ENCODE measurements at regions not wholly inside any gene's neighbourhood (a gene's known extent, or its start where the extent isn't known, plus 50 kb on each side); places are given as distances from the start of the nearest gene placed in this dataset.

DNA sequence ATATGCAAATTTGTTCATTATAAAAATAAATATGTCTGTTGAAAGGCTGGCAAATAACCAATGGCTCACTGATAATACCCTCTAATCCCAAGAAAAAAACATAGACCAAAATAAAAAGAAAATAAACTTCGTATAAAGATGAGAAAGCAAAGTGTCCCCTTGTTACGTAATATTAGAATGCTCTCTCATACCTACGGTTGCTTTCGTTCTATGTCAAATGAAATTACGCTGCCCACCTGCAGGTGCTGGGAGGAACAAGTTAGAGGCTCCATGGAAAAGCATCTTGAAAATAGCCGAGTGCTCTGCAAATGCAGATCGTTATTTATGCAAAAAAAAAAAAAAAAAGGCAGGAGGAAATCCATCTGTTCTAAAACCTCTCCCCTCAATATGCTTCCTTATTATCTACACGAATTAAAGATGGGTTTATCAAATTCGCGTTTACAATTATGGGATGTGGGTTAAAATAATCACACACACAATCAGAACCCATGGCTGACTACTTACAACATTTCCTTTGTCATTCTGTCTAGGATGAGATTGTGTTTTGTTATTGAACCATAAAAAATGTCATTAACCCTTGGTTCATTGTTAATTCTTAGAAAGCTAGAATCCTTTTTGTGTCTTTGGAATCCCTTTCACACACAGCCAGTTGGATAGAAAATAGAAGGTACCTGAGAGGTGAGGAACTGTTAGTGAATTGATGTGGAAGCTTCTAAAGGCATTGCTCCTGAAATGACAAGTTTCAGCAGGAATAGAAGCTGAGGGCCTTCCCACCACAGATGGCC is 268.6 kb downstream of the SETD4 start:
- no peak overlapping the region for H3K27ac ChIP-seq (ENCODE audit: low read depth, low read length)
- 83 to 91% (median 84%) methylated on average over 10 of the region's 10 CpGs for WGBS, 3 donors

DNA sequence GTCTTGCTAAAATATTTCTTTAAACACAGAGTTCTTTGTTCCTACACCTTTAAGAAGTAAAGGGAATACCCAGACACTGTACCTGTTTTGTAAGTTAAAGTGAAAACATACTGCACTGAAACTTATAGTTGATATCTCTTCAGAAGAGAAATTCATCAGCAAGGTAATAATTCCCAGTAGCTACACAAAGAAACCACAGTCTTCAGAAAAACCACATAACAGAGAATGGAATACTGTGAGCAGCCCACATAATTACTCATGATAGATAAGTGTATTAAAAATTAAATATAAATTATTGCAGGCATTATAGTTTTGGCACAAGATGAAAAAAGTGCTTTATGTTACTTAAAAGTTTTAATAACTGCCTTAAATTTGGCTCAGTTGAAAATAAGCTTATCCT is 276.6 kb downstream of the SETD4 start:
- H3K27ac ChIP-seq (ENCODE audit: low read depth, low read length) = no peak overlapping the region

DNA sequence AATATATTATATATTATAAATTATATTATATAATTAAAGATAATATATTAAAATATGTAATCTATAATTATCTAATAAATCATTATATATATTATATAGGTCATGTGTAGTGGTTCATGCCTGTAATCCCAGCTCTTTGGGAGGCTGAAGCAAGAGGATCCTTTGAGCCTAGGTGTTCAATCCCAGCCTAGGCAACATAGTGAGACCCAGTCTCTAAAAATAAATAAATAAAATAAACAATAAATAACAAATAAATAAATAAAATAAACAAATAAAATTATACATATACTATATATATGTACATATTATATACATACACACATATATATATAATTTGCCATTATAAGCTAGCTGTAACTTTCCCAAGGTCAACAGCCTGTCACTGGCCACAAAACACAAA is 277.7 kb downstream of the SETD4 start:
- no peak overlapping the region for H3K27ac ChIP-seq (ENCODE audit: low read depth, low read length)

DNA sequence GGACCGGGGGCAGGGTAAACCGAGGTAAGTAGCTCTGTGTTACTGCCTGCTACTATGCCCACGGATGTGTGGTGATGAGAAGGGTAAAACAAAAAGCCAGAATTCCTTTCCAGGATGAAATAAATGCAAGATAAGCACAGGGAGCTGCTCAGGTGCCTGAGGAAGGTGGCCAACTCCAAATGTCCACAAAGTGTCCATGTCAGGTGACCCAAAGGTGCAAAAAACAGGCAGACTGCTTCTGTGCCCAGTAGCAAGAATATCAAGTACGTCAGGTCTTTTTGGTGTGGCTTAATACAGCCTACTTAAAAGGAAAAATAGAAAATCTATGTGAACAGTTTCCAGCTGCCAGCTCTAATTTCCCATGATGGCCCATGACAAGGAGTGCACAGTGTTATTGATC is 279.3 kb downstream of the SETD4 start:
- WGBS, 3 donors = 79 to 87% (median 83%) methylated on average over 4 of the region's 4 CpGs
- H3K27ac ChIP-seq (ENCODE audit: low read depth, low read length) = no peak overlapping the region

DNA sequence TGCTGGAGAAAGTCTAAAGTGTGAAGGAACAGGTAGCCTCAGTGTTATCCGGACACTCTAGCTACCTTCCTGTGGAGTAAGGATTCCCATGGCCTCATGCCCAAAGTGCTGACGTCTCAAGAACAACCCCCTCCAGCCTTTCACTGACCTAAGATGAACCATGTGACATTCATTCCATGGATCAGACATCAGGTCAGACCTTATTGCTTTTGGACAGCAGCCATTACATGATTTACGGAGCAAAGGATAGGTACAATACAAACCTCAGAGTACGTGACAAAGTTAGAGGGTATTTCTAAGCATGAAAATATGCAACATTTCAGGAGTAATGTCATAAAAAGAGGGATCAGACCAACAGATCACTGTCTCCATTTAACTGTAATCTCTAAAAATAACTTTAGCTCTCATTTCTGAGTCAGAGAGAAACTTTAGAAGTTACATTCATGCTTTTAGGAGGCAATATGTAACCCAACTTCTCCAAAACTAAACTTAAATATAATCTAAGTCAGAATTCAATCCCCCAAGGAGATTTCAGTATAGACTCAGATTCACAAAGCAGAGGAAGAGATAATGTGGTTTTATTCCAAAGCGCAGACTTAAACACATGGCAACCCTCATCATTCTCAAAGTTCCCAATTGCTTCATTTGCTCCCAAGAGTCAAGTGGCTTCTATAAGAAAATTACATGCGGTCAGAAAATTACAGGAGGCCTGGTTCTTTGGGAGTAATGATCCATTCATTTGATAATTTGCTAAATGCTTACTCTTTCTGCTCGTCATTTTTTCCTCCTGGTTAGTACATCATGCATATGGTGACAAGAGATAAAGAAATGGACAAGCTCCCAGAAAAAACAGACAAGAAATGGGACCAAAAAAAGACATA is 280.4 kb downstream of the SETD4 start:
- H3K27ac ChIP-seq (ENCODE audit: low read depth, low read length) = no peak overlapping the region
- WGBS, 3 donors = 45 to 69% (median 67%) methylated on average over 7 of the region's 7 CpGs

DNA sequence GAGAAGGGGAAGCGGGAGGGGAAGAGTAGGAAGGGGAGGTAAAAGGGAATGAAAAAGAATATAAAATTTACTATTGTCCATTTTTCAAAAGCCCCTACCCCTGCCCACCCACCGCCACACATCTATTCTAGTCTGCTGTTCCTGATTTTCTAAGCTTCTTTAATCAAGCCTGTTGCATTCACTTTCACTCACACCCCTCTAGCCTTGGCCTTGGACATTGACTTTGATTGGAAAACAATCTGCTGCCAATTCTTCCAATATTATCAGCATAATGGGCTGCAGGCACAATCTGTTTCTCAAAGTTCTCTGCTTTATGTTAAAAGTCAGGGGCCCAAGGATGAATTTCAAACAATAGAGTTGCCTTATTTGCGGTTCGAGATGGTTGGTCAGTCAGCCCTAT is 281.2 kb downstream of the SETD4 start:
- no peak overlapping the region for H3K27ac ChIP-seq (ENCODE audit: low read depth, low read length)
- WGBS, 3 donors = 70 to 94% (median 93%) methylated on average over 4 of the region's 4 CpGs

DNA sequence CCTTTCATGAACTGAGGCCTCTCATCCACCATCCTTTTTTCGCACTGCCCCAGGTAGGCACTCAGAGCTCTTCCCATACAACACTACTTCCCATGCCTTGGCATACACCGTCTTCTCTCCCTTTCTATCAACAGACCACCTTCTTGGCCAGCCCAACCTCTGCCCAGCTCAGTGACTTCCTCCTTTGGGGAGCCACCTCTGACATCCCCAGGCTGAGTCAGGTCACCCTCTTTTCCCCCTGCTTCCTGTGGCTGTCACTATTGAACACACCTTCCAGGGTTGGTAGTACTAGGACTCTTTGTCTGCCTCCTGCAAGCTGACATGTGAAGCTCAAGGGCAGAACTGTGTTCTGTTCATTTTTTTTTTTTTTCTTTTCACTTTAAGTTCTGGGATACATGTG is 283.2 kb downstream of the SETD4 start:
- WGBS, 3 donors = 94 to 100% (median 97%) methylated on average over 2 of the region's 2 CpGs

DNA sequence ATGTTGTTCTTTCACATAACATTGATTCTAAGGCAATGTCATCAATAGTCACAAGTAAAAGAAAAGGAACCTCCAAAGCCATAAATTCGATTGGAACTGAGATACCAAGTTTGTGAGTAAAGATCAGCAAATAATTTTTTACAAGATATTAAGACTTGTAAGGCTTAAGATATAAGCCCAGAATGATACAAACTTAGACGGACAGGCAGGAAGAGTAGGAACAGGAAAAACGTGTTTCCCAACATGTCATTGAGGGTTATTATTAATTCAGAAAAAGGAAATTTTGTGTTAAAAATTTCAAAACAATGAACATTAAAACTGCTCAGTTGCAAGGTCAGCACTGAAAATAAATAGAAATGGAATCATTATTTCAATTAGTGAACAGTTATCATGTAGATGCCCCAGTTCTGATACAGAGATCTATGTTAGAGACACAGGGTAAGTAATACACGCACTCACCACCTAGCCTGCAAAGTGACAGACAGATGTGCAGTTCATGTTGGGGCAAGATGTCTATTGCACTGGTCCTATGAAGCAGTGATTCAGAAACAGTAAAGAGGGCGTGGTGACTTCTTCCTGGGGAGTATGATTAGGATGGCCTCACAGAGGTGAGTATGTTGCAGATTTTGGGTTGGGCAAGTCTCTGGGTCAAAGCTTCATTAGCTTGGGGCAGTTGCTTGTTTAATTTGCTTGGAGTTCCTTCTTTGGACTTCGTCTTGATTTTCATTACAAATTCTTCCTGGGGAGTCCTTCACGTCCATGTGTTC is 284.4 kb downstream of the SETD4 start:
- H3K27ac ChIP-seq (ENCODE audit: low read depth, low read length) = no peak overlapping the region
- WGBS, 3 donors = 73 to 78% (median 74%) methylated on average over 7 of the region's 7 CpGs

More for the DNA sequence above, 283.2 kb downstream of the SETD4 start:
- no peak overlapping the region for H3K27ac ChIP-seq (ENCODE audit: low read depth, low read length)

DNA sequence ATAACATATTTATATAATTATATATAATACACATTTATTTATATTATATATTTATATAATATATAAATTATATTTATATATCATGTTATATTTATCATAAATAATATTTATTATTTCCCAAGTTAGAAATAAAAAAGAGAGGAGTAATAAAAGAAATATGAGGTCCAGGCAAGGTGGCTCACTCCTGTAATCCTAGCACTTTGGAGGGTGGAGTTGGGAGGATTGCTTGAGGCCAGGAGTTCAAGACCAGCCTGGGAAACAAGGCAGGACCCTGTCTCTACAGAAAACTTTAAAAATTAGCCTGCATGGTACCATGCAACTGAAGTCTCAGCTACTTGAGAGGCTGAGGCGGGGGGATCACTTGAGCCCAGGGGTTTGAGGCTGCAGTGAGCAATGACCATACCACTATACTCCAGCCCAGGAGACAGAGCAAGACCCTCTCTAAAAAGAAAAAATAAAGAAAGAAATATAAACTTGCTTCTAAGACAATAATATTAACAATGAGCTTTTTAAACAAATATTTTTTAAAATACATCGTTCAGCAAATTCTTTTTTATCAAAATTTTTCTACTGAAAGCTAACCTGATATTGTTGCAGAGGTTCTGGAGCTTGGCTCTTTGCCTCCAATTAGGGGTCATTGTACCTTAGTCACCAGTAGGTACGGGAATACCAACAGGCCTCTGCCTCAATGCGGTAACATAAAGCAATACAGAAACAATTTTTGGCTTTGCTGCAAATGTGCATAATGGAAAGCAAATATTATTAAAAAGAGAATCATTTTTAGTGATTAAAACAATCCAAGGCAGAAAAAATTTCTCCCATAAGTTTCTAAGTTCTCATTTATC is 290.0 kb downstream of the SETD4 start:
- 94 to 95% (median 94%) methylated on average over 4 of the region's 4 CpGs for WGBS, 3 donors
- H3K27ac ChIP-seq (ENCODE audit: low read depth, low read length) = no peak overlapping the region

DNA sequence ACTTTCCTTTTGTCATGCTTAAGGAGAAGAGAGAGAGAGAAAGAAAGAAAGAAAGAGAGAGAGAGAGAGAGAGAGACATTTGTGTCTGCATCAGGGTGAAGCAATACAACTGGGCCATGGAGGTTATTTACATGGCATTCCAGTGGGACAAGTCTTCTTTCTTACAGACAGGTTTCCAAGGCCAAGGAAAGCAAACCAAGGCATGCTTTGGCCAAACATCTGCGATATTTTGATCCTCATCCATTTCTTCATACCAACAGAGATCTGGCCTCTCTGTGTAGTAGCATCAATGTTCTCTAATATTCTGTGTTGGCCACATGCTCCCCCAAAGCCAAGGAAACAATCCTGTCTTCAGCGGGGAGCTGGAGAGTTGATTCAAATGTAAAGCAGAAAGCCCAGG is 292.1 kb downstream of the SETD4 start:
- 74 to 78% (median 74%) methylated on average over 2 of the region's 2 CpGs for WGBS, 3 donors
- no peak overlapping the region for H3K27ac ChIP-seq (ENCODE audit: low read depth, low read length)

DNA sequence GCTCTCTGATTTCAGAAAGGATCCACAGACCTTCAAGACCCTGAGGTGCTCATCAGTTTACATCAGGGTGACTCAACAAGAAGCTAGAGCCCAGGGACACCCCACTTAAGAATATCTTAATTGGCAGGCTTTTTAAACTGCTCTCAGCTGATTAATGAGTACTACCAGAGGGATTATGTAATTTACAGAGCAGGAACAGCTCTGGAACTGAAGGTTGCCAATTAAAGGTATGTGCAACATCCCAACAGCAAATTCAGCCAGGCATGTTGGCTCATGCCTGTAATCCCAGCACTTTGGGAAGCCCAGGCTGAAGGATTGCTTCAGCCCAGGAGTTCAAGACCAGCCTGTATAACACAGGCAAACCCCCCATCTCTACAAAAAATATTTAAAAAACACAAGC is 295.7 kb downstream of the SETD4 start:
- no peak overlapping the region for H3K27ac ChIP-seq (ENCODE audit: low read depth, low read length)

DNA sequence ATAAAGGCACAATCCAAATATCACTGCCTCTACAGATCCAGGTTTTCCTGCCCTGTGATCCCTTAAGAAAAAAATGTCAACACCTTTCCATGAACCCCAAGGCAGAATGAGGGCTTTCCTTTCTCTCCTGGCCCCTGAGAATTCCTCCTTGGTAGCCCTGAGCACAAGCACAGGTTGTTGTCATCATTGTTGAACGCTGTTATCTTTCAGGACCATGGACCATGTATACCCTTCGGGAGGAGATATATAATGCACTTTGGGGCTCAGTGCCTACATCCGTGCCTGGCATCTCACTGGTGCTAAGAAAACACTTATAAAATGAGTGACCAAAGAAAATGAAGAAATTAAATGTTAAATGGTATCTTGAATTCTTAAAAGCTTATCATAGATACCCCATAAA is 296.2 kb downstream of the SETD4 start:
- 86 to 97% (median 88%) methylated on average over 3 of the region's 3 CpGs for WGBS, 3 donors
- no peak overlapping the region for H3K27ac ChIP-seq (ENCODE audit: low read depth, low read length)

DNA sequence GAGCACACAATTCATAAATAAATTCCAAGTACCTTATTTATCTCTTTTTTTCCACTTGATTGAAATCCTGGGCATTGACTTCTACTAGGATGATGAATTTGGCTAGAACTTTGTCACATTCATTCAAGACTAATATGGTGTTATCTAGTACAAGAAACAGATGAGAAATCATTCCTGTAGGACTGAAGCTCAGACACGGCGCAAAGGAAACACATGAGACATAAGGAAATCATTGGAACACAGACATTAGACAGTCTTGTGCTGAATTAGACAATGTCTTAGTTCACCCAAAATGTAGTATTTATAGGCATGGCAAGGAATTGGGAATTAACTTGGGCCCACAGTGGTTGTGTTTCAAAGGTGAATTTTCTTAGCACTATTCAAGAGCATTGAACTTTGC is 305.7 kb downstream of the SETD4 start:
- H3K27ac ChIP-seq (ENCODE audit: low read depth, low read length) = no peak overlapping the region
- 85 to 100% (median 89%) methylated on average over 2 of the region's 2 CpGs for WGBS, 3 donors

DNA sequence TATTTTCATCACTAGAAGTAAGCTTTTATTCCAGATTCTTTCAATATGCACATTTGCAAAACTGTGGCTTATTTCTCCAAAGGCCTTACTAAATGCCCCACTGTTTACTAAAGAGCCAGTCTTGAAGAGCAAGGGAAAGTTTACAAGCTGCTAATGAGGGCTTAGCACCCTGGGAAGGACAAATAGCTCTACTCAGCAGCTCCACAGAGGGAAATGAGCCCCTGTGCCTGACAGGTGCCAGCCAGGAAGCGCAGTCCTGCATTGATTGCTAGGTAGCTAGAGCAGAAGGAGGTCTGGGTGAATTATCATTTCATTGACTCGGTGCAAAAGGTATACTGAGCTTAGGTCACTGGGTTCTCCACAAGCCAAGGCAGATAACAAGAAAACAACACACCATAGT is 307.0 kb downstream of the SETD4 start:
- WGBS, 3 donors = 64 to 74% (median 71%) methylated on average over 2 of the region's 2 CpGs
- H3K27ac ChIP-seq (ENCODE audit: low read depth, low read length) = no peak overlapping the region

DNA sequence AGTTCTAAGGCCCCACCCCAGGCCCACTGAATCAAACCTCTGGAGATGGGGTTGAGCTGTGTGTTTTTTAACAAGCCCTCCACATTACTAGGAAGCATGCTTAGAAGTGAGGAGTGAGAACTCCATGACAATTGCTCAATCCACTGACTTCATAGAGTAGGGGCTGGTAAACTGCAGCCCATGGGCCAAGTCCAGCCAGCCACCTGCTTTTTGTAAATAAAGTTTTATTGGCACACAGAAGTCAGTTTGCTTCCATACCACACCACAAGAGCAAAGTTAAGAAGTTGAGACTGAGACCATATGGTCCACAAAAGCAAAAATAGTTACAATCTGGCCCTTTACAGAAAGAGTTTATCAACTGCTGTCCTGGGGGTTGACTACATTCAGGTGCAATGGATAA is 309.2 kb downstream of the SETD4 start:
- no peak overlapping the region for H3K27ac ChIP-seq (ENCODE audit: low read depth, low read length)

DNA sequence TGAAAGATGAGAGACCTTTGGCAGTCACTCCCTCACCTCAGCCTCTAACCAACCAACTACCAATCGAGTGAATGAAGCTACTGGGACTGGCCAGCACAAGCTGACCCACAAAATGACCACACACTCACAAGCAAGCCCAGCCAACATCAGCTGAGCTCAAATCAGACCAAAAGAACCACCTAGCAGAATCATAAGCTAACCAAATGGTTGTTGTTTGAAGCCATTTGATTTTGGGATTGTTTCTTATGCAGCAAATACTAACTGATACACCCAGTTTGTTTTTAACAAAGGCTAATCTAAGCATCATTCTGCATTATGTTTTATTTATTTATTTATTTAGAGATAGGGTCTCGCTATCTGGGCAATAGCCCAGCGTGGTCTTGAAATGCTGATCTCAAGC is 310.4 kb downstream of the SETD4 start:
- 86 to 92% (median 90%) methylated on average over 3 of the region's 3 CpGs for WGBS, 3 donors
- H3K27ac ChIP-seq (ENCODE audit: low read depth, low read length) = no peak overlapping the region

DNA sequence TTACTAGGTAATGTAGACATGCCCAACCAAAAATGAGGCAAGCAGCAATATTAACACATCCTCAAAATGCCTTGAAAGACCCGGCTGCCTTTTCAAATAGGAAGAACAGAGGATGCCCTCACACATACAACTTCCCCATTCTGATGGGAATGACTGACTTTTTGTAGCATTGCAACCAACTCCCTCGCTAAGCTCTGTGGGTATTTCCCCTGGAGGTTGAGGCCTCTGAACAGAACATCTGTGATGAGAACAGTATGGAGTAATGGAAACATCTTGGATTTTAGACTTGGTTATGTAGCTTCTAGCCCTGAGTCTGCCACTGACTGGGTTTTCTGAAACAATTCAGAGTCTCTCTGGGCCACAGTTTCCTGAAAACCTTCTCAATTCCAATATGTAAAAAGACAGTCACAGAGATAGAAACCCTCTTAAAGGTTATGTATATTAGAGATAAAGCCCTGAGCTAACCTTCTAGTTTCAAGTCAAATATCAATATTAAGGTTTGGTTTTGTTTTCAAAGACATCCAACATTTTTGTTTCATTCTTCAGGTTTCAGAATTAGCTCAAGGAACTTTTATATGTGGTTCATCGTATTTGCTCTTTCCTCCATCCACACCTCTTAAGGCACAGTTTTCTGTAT is 311.5 kb downstream of the SETD4 start:
- H3K27ac ChIP-seq (ENCODE audit: low read depth, low read length) = no peak overlapping the region
- 61 to 89% (median 64%) methylated on average over 3 of the region's 3 CpGs for WGBS, 3 donors

DNA sequence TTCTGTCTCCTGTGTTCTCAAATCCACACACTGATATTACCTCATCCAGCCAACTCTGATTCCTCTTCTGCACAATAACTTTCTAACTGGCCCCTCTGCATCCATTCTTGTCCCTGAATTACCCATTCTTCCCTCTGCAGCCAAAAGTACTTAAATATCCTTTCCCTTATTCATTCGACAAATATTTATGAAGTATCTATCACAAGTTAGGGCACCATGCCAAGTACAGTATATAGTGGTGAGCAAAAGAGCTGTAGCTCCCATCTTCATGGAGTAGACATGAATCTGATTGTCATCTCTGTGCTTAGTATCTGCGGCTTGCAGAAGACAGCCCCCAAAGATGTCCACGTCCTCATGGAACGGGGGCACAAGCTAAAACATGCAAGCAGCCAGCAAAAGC is 316.8 kb downstream of the SETD4 start:
- WGBS, 3 donors = 79 to 88% (median 82%) methylated on average over 4 of the region's 4 CpGs
- no peak overlapping the region for H3K27ac ChIP-seq (ENCODE audit: low read depth, low read length)
